ENCODE measurements at regions not wholly inside any gene's neighbourhood (a gene's known extent, or its start where the extent isn't known, plus 50 kb on each side); places are given as distances from the start of the nearest gene placed in this dataset.

- no peak for TF ChIP-seq TCF12 (IDR thresholded peaks at IDR 0.05; ENCODE audit: low read depth)
- TF ChIP-seq RAD21 (IDR thresholded peaks at IDR 0.05; ENCODE audit: low read depth) = no peak
- no peak for TF ChIP-seq CREB1 (IDR thresholded peaks at IDR 0.05; ENCODE audit: low read depth)
- TF ChIP-seq USF1 (IDR thresholded peaks at IDR 0.05) = no peak
- no peak for TF ChIP-seq EP300 (IDR thresholded peaks at IDR 0.05; ENCODE audit: borderline replicate concordance)
- TF ChIP-seq NFIC (IDR thresholded peaks at IDR 0.05) = no peak
- TF ChIP-seq MAX (IDR thresholded peaks at IDR 0.05) = no peak
- no peak for TF ChIP-seq TEAD4 (IDR thresholded peaks at IDR 0.05)
- TF ChIP-seq REST (IDR thresholded peaks at IDR 0.05; ENCODE audit: low read depth) = no peak
- no peak for TF ChIP-seq CEBPB (IDR thresholded peaks at IDR 0.05)
- no peak for TF ChIP-seq YY1 (IDR thresholded peaks at IDR 0.05; ENCODE audit: low read depth)
- TF ChIP-seq EGR1 (IDR thresholded peaks at IDR 0.05) = no peak
These were observed 162.7 kb downstream of the POSTN start for GRCh38 chr13:37435881-37436280.

All from Ishikawa (cell line).